B cell (primary cell): ENCODE measurements at regions not wholly inside any gene's neighbourhood (a gene's known extent, or its start where the extent isn't known, plus 50 kb on each side); places are given as distances from the start of the nearest gene placed in this dataset.

Experiments
- ATAC-seq: fragments of 200-7000 bp; cut with Tn5 transposase; one replicate; pipeline ENCODE4 v1.10.0; 2021; ENCODE audit warnings: low read depth, mild to moderate bottlenecking, moderate number of reproducible peaks, moderate library complexity
- CTCF ChIA-PET: fragments of 350-600 bp; sonication (Branson Sonifier 250); formaldehyde crosslinking; loops from one replicate; lab custom pipeline; 2021; ENCODE audit warnings: antibody characterized with exemption, inconsistent platforms; lab: Charles Lee
- POLR2A ChIA-PET: fragments of 350-600 bp; sonication (Branson Sonifier 250); formaldehyde crosslinking; loops from one replicate; lab custom pipeline; 2021; ENCODE audit warnings: antibody characterized with exemption; lab: Charles Lee
- DNase-seq: peaks from one replicate; pipeline ENCODE4 v3.0.0; 2013
- H2AFZ ChIP-seq: 2 replicates; pipeline ENCODE4 v1.6.1; 2012; ENCODE audit warnings: mild to moderate bottlenecking, low read depth, low read length; ENCODE audit not compliant: insufficient read depth, poor library complexity, severe bottlenecking
- H3K27ac ChIP-seq, 2 donors: 1 replicate in 1 of 2; 2 replicates in 1 of 2; pipeline ENCODE4 v1.5.1; 2012 to 2013; ENCODE audit warnings: low read length in 2 of 2, mild to moderate bottlenecking in 2 of 2, moderate library complexity in 1 of 2
- H3K27me3 ChIP-seq, 4 experiments: fragments of 200-600 bp in 1 of 4; sonication (generic) in 1 of 4; replicated peaks in 1 of 4; 1 replicate in 2 of 4; 2 replicates in 2 of 4; pipeline versions ENCODE4 v1.6.1 to v1.7.0; 2013 to 2016; ENCODE audit warnings: low read length in 3 of 4, mild to moderate bottlenecking in 2 of 4, mixed read lengths in 1 of 4, moderate library complexity in 1 of 4; ENCODE audit not compliant: insufficient read depth in 4 of 4, control insufficient read depth in 3 of 4; ENCODE audit errors: control extremely low read depth in 1 of 4
- H3K36me3 ChIP-seq, 2 experiments: replicated peaks in 1 of 2; 1 replicate in 1 of 2; 2 replicates in 1 of 2; pipeline versions ENCODE4 v1.6.1 to v1.7.1; 2013; ENCODE audit warnings: low read length in 1 of 2; ENCODE audit not compliant: insufficient read depth in 2 of 2, control insufficient read depth in 1 of 2; ENCODE audit errors: control extremely low read depth in 1 of 2, extremely low read depth in 1 of 2
- H3K4me1 ChIP-seq, 2 donors: fragments of 200-600 bp in 1 of 2; sonication (generic) in 1 of 2; 1 replicate in 1 of 2; 2 replicates in 1 of 2; pipeline versions ENCODE4 v1.5.1 to v1.6.1; 2013 to 2017; ENCODE audit warnings: low read length in 2 of 2; ENCODE audit not compliant: control insufficient read depth in 2 of 2, insufficient read depth in 2 of 2
- H3K4me2 ChIP-seq: replicated peaks from 2 replicates; pipeline ENCODE3; 2012; ENCODE audit warnings: mild to moderate bottlenecking, low read depth, low read length; ENCODE audit not compliant: poor library complexity, severe bottlenecking
- H3K4me3 ChIP-seq, 5 experiments: fragments of 200-600 bp in 1 of 5; sonication (generic) in 1 of 5; 1 replicate in 3 of 5; 2 replicates in 2 of 5; pipeline versions ENCODE4 v1.5.1 to v1.7.0; 2011 to 2016; ENCODE audit warnings: low read length in 4 of 5, mild to moderate bottlenecking in 4 of 5, low read depth in 2 of 5, control low read depth in 1 of 5, moderate library complexity in 1 of 5; ENCODE audit not compliant: insufficient read depth in 1 of 5; ENCODE audit errors: control extremely low read depth in 1 of 5, extremely low read depth in 1 of 5
- H3K79me2 ChIP-seq: fragments of 200-600 bp; sonication (generic); one replicate; pipeline ENCODE4 v1.6.0; 2016; ENCODE audit warnings: low read length; ENCODE audit not compliant: control insufficient read depth, insufficient read depth
- H3K9ac ChIP-seq: fragments of 200-600 bp; sonication (generic); 2 replicates; pipeline ENCODE4 v1.6.1; 2017; ENCODE audit warnings: mild to moderate bottlenecking, low read length, moderate library complexity
- H3K9me3 ChIP-seq, 3 donors: one replicate each; pipeline versions ENCODE4 v1.6.1 to v1.7.1; 2013; ENCODE audit warnings: low read length in 2 of 3; ENCODE audit not compliant: control insufficient read depth in 2 of 3, insufficient read depth in 1 of 3; ENCODE audit errors: control extremely low read depth in 1 of 3
- H4K20me1 ChIP-seq: 2 replicates; pipeline ENCODE4 v1.6.0; 2012; ENCODE audit warnings: mild to moderate bottlenecking, low read length; ENCODE audit not compliant: insufficient read depth, control insufficient read depth, poor library complexity, severe bottlenecking
- H3K27ac Mint-ChIP-seq: one replicate; pipeline ENCODE4 v1.8.0; 2021; ENCODE audit warnings: mixed read lengths
- H3K27me3 Mint-ChIP-seq: one replicate; pipeline ENCODE4 v1.8.0; 2021; ENCODE audit warnings: mixed read lengths
- H3K4me1 Mint-ChIP-seq: one replicate; pipeline ENCODE4 v1.8.0; 2021; ENCODE audit warnings: mixed read lengths
- H3K4me3 Mint-ChIP-seq: one replicate; pipeline ENCODE4 v1.8.0; 2021; ENCODE audit warnings: mixed read lengths
- H3K9me3 Mint-ChIP-seq: one replicate; pipeline ENCODE4 v1.8.0; 2022; ENCODE audit warnings: mixed read lengths; ENCODE audit not compliant: insufficient read depth
- CTCF ChIP-seq: fragments of 200-600 bp; IDR thresholded peaks from one replicate; pipeline ENCODE4 v1.8.0; 2022; ENCODE audit warnings: antibody characterized with exemption, mild to moderate bottlenecking
- EZH2 ChIP-seq: IDR thresholded peaks from 2 replicates; pipeline ENCODE4 v1.6.1; 2012; ENCODE audit warnings: borderline replicate concordance, low read depth, mild to moderate bottlenecking, moderate library complexity, low read length; ENCODE audit not compliant: insufficient read depth, poor library complexity, severe bottlenecking
- WGBS: methylation state at CpG from one replicate; pipeline ENCODE4 v1.1.5; 2013; ENCODE audit warnings: missing lambda C conversion rate; ENCODE audit not compliant: insufficient coverage; 5-methylcytosine and 5-hydroxymethylcytosine counted together
- intact Hi-C: fragments of 100-400 bp; cut with micrococcal nuclease; formaldehyde crosslinking; loops from one replicate; pipeline ENCODE4 v1.10.0; 2022

- Histone ChIP-seq H3K4me2 (no peak overlapping the region), H3K36me3 (no peaks in the 10 kb centered on the region), H3K4me1 (no peaks in the 10 kb centered on the region), H3K79me2 (no peaks in the 10 kb centered on the region), H3K9me3 (peaks cover 0 to 5% (median 0%) of the 10 kb centered on the region in 3 donors), H3K9ac (no peak overlapping the region), H3K4me3 (no peak overlapping the region), H3K27ac (no peak overlapping the region), H2AFZ (no peak overlapping the region), H4K20me1 (no peaks in the 10 kb centered on the region), H3K27me3 (no peaks in the 10 kb centered on the region)
- no peaks in the 10 kb centered on the region for H3K9me3 Mint-ChIP-seq
- no peak overlapping the region for H3K4me3 Mint-ChIP-seq
- ATAC-seq: no peak
- no peak overlapping the region for H3K27ac Mint-ChIP-seq
- TF ChIP-seq EZH2: no peak
- TF ChIP-seq CTCF: no peak
- CTCF ChIA-PET: no interaction called here
- POLR2A ChIA-PET: no interaction called here
- no peak for DNase-seq
- no peaks in the 10 kb centered on the region for H3K4me1 Mint-ChIP-seq
- H3K27me3 Mint-ChIP-seq: no peaks in the 10 kb centered on the region
- intact Hi-C loops: no loop called here
- 80% methylated on average over 1 of the region's 5 CpGs for WGBS
Observed at GRCh38 chr11:92546603-92547002, 322.0 kb downstream of the FAT3 start.

GRCh38 chr11:92550411-92550810 lies 325.8 kb downstream of the FAT3 start:
- intact Hi-C loops: no loop called here
- H3K27me3 Mint-ChIP-seq: no peaks in the 10 kb centered on the region
- Histone ChIP-seq H3K4me1 (no peaks in the 10 kb centered on the region), H3K27ac (no peak overlapping the region), H3K4me2 (no peak overlapping the region), H3K9me3 (peaks cover 0 to 5% (median 0%) of the 10 kb centered on the region in 3 donors), H3K4me3 (no peak overlapping the region), H3K27me3 (no peaks in the 10 kb centered on the region), H2AFZ (no peak overlapping the region), H4K20me1 (no peaks in the 10 kb centered on the region), H3K9ac (no peak overlapping the region), H3K79me2 (no peaks in the 10 kb centered on the region), H3K36me3 (no peaks in the 10 kb centered on the region)
- no peaks in the 10 kb centered on the region for H3K9me3 Mint-ChIP-seq
- POLR2A ChIA-PET: no interaction called here
- H3K4me1 Mint-ChIP-seq: no peaks in the 10 kb centered on the region
- DNase-seq (no peak), ATAC-seq (no peak)
- CTCF ChIA-PET: no interaction called here
- no peak overlapping the region for H3K4me3 Mint-ChIP-seq
- no peak for TF ChIP-seq CTCF
- TF ChIP-seq EZH2: no peak
- no peak overlapping the region for H3K27ac Mint-ChIP-seq
